Omental fat pad (tissue), 3 donors: ENCODE measurements at regions not wholly inside any gene's neighbourhood (a gene's known extent, or its start where the extent isn't known, plus 50 kb on each side); places are given as distances from the start of the nearest gene placed in this dataset.

Source experiments
- ATAC-seq: fragments of 150-250 bp; one replicate; pipeline ENCODE4 v1.9.1; 2016; ENCODE audit warnings: mild to moderate bottlenecking, moderate library complexity; ENCODE audit not compliant: low FRiP score
- DNase-seq: peaks from one replicate; pipeline ENCODE4 v3.0.0-alpha.2; 2019; ENCODE audit warnings: low spot score
- CTCF ChIP-seq, 3 donors: fragments of 450-650 bp; IDR thresholded peaks; one replicate each; pipeline ENCODE4 v1.5.1; 2016 to 2017; ENCODE audit warnings: antibody characterized with exemption in 3 of 3, mild to moderate bottlenecking in 3 of 3, moderate library complexity in 2 of 3

- TF ChIP-seq CTCF (IDR thresholded peaks at IDR 0.05): no peak
- DNase-seq: no peak
- ATAC-seq: no peak
Observed at GRCh38 chr7:148950806-148951205, 66.7 kb upstream of the EZH2 start.

GRCh38 chr7:148944935-148945934 is 61.1 kb upstream of the EZH2 start:
- ATAC-seq: no peak
- no peak for TF ChIP-seq CTCF (IDR thresholded peaks at IDR 0.05)
- DNase-seq: no peak

- no peak for TF ChIP-seq CTCF (IDR thresholded peaks at IDR 0.05)
- ATAC-seq: peak; percentile 58
- no peak for DNase-seq
Observed at GRCh38 chr7:148941598-148942275, 57.6 kb upstream of the EZH2 start.

GRCh38 chr7:148940702-148941597 is 56.9 kb upstream of the EZH2 start:
- peak; percentile 96 for ATAC-seq
- DNase-seq: peak; percentile 29
- TF ChIP-seq CTCF (IDR thresholded peaks at IDR 0.05): no peak

- DNase-seq (no peak), ATAC-seq (no peak)
- TF ChIP-seq CTCF (IDR thresholded peaks at IDR 0.05): no peak
Observed at GRCh38 chr7:148939128-148939755, 55.2 kb upstream of the EZH2 start.

GRCh38 chr7:148935451-148935850 is 51.4 kb upstream of the EZH2 start:
- DNase-seq (no peak), ATAC-seq (no peak)
- no peak for TF ChIP-seq CTCF (IDR thresholded peaks at IDR 0.05)
